ENCODE measurements at regions not wholly inside any gene's neighbourhood (a gene's known extent, or its start where the extent isn't known, plus 50 kb on each side); places are given as distances from the start of the nearest gene placed in this dataset.

DNA sequence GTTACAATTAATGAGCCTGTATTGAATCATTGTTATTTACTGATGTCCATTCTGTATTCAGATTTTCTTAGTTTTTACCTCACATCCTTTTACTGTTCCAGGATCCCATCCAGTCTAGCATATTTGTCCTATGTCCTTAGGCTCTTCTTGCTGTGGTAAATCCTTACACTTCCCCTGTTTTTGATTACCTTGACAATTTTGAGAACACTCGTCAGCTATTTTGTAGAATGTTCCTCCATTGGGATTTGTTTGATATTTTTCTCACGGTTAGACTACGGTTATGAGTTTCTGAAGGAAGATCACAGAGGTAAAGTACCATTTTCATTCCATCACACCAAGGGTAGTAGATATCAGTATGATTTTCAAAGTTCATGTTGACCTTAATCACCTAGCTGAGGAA lies 202.3 kb downstream of the AKAIN1 start:
- Histone ChIP-seq H3K36me3 (ENCODE audit: control insufficient read depth in 1 of 2, insufficient read depth in 2 of 2, low read depth in 1 of 2, low read length in 2 of 2) (no peaks in the 10 kb centered on the region), H3K4ac (ENCODE audit: low read depth in 1 of 2, low read length in 2 of 2) (no peak overlapping the region), H2AFZ (ENCODE audit: low read depth, low read length) (no peak overlapping the region), H3K14ac (ENCODE audit: low read length in 2 of 2) (no peak overlapping the region), H2AK5ac (ENCODE audit: low read length, severe bottlenecking) (no peak overlapping the region), H3K79me1 (replicated peaks; ENCODE audit: low read length, poor library complexity, severe bottlenecking) (no peaks in the 10 kb centered on the region), H3K18ac (ENCODE audit: low read depth in 1 of 2, low read length in 2 of 2) (no peak overlapping the region), H4K91ac (ENCODE audit: low read length) (no peak overlapping the region), H2BK15ac (ENCODE audit: low read depth, poor library complexity, severe bottlenecking) (no peak overlapping the region), H3K9me3 (ENCODE audit: control insufficient read depth, low read length) (peaks cover 28% of the 10 kb centered on the region), H2BK120ac (ENCODE audit: low read depth, low read length) (no peak overlapping the region), H3K9ac (ENCODE audit: low read length) (no peak overlapping the region), H3K4me1 (ENCODE audit: control insufficient read depth, insufficient read depth, low read depth, low read length) (no peaks in the 10 kb centered on the region), H3K27me3 (ENCODE audit: control insufficient read depth in 1 of 2, insufficient read depth in 1 of 2, low read length in 2 of 2) (no peaks in the 10 kb centered on the region), H3K4me3 (ENCODE audit: insufficient read depth in 1 of 2, low read depth in 1 of 2, low read length in 2 of 2) (no peak overlapping the region), H2BK12ac (ENCODE audit: low read length in 2 of 2) (no peak overlapping the region), H2BK5ac (ENCODE audit: low read depth, low read length, poor library complexity, severe bottlenecking) (no peak overlapping the region), H3K4me2 (ENCODE audit: low read length, poor library complexity, severe bottlenecking) (no peak overlapping the region), H3K27ac (ENCODE audit: low read length, poor library complexity, severe bottlenecking) (no peak overlapping the region), H4K8ac (ENCODE audit: low read length) (no peak overlapping the region), H3K23ac (ENCODE audit: low read length in 2 of 2) (no peak overlapping the region)
- whole genome bisulfite sequencing: 89% methylated on average over 3 of the region's 3 CpGs
- no peak for DNase-seq

DNA sequence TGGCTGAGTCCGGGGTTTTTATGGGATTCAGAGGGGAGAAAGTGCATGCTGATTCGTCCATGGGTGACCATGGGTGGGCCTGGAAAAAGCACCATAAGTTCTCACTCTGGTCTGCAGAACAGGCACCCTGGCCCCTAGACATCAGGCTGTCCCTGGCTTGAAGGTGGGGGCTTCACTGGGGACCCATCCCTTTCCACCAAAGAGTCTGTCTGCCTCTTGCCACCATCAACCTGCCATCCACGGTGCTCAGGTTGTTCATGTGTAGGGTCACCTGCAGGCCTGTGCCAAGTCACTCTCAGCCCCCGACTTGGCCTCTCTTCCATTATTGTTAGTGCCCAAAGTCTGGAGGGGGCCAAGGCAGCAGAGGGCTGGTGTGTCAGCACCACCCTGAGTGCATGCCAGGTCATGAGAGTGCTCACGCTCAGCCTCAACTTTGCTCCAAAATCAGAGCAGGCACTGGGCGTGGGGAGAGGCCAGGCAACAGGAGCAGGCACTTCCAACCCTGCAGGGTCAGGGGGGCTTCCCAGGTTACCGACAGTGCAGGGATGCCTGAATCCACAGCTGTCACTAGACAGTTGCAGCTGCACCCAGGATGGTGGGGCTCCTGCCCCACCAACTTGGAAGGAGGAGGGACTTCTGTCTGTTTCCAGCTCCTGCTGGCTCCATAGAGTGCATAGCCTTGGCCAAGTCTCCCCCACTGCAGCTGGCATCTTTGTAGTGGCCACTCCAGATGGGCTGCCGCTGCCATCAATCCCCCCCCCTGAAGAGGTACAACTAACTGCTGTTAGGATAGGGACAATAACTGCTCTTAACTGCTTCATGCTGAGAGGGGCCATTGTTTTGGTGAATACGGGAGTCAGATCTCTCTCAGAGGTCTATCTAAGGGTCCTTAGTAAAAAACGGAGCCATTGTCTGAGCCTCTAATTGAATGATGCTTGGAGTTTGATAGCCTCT lies 209.3 kb downstream of the AKAIN1 start:
- peaks cover 19% of the 10 kb centered on the region for H3K9me3 ChIP-seq (ENCODE audit: control insufficient read depth, low read length)
- H3K23ac ChIP-seq (ENCODE audit: low read length in 2 of 2): no peak overlapping the region
- H2BK15ac ChIP-seq (ENCODE audit: low read depth, poor library complexity, severe bottlenecking): no peak overlapping the region
- no peak overlapping the region for H4K91ac ChIP-seq (ENCODE audit: low read length)
- no peak overlapping the region for H3K4me3 ChIP-seq (ENCODE audit: insufficient read depth in 1 of 2, low read depth in 1 of 2, low read length in 2 of 2)
- H2BK12ac ChIP-seq (ENCODE audit: low read length in 2 of 2): no peak overlapping the region
- no peak overlapping the region for H3K4me2 ChIP-seq (ENCODE audit: low read length, poor library complexity, severe bottlenecking)
- H3K27me3 ChIP-seq (ENCODE audit: control insufficient read depth in 1 of 2, insufficient read depth in 1 of 2, low read length in 2 of 2): no peaks in the 10 kb centered on the region
- H2AFZ ChIP-seq (ENCODE audit: low read depth, low read length): no peak overlapping the region
- WGBS: 66% methylated on average over 9 of the region's 10 CpGs
- no peak overlapping the region for H3K27ac ChIP-seq (ENCODE audit: low read length, poor library complexity, severe bottlenecking)
- no peak overlapping the region for H3K18ac ChIP-seq (ENCODE audit: low read depth in 1 of 2, low read length in 2 of 2)
- no peak overlapping the region for H2BK120ac ChIP-seq (ENCODE audit: low read depth, low read length)
- H3K79me1 ChIP-seq (replicated peaks; ENCODE audit: low read length, poor library complexity, severe bottlenecking): no peaks in the 10 kb centered on the region
- H2BK5ac ChIP-seq (ENCODE audit: low read depth, low read length, poor library complexity, severe bottlenecking): no peak overlapping the region
- H3K36me3 ChIP-seq (ENCODE audit: control insufficient read depth in 1 of 2, insufficient read depth in 2 of 2, low read depth in 1 of 2, low read length in 2 of 2): no peaks in the 10 kb centered on the region
- no peak overlapping the region for H2AK5ac ChIP-seq (ENCODE audit: low read length, severe bottlenecking)
- H3K9ac ChIP-seq (ENCODE audit: low read length): no peak overlapping the region
- H3K4me1 ChIP-seq (ENCODE audit: control insufficient read depth, insufficient read depth, low read depth, low read length): no peaks in the 10 kb centered on the region
- no peak for DNase-seq
- H3K4ac ChIP-seq (ENCODE audit: low read depth in 1 of 2, low read length in 2 of 2): no peak overlapping the region
- H3K14ac ChIP-seq (ENCODE audit: low read length in 2 of 2): no peak overlapping the region
- no peak overlapping the region for H4K8ac ChIP-seq (ENCODE audit: low read length)

DNA sequence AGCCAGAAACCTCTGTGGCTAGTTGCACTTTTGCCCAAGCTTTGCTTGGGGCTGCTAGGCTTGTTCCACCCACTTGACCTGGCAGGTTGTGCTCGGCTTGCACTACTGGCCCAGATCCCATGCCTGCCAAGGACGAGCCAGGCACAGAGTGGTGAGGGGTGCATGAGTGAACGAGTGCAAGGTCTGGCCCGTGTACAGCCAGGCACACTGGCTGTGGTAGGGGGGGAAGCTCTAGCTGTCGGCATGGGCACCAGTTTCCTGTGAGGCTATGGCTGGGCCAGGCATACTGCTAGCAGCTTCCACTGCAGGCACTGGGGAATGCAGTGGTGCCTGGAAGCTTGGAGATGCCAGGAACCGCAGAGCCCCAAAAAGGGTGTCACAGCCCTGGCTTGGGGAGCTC lies 210.4 kb downstream of the AKAIN1 start:
- DNase-seq: no peak
- Histone ChIP-seq H3K4me1 (ENCODE audit: control insufficient read depth, insufficient read depth, low read depth, low read length) (no peaks in the 10 kb centered on the region), H2AK5ac (ENCODE audit: low read length, severe bottlenecking) (no peak overlapping the region), H2BK5ac (ENCODE audit: low read depth, low read length, poor library complexity, severe bottlenecking) (no peak overlapping the region), H3K27ac (ENCODE audit: low read length, poor library complexity, severe bottlenecking) (no peak overlapping the region), H2BK120ac (ENCODE audit: low read depth, low read length) (no peak overlapping the region), H4K8ac (ENCODE audit: low read length) (no peak overlapping the region), H3K36me3 (ENCODE audit: control insufficient read depth in 1 of 2, insufficient read depth in 2 of 2, low read depth in 1 of 2, low read length in 2 of 2) (no peaks in the 10 kb centered on the region), H4K91ac (ENCODE audit: low read length) (no peak overlapping the region), H3K9ac (ENCODE audit: low read length) (no peak overlapping the region), H2BK15ac (ENCODE audit: low read depth, poor library complexity, severe bottlenecking) (no peak overlapping the region), H3K14ac (ENCODE audit: low read length in 2 of 2) (no peak overlapping the region), H3K27me3 (ENCODE audit: control insufficient read depth in 1 of 2, insufficient read depth in 1 of 2, low read length in 2 of 2) (no peaks in the 10 kb centered on the region), H3K4me2 (ENCODE audit: low read length, poor library complexity, severe bottlenecking) (no peak overlapping the region), H3K4ac (ENCODE audit: low read depth in 1 of 2, low read length in 2 of 2) (no peak overlapping the region), H2BK12ac (ENCODE audit: low read length in 2 of 2) (no peak overlapping the region), H3K23ac (ENCODE audit: low read length in 2 of 2) (no peak overlapping the region), H3K79me1 (replicated peaks; ENCODE audit: low read length, poor library complexity, severe bottlenecking) (no peaks in the 10 kb centered on the region), H3K4me3 (ENCODE audit: insufficient read depth in 1 of 2, low read depth in 1 of 2, low read length in 2 of 2) (no peak overlapping the region), H3K18ac (ENCODE audit: low read depth in 1 of 2, low read length in 2 of 2) (no peak overlapping the region), H3K9me3 (ENCODE audit: control insufficient read depth, low read length) (peaks cover 10% of the 10 kb centered on the region), H2AFZ (ENCODE audit: low read depth, low read length) (no peak overlapping the region)
- WGBS: 76% methylated on average over 5 of the region's 6 CpGs

DNA sequence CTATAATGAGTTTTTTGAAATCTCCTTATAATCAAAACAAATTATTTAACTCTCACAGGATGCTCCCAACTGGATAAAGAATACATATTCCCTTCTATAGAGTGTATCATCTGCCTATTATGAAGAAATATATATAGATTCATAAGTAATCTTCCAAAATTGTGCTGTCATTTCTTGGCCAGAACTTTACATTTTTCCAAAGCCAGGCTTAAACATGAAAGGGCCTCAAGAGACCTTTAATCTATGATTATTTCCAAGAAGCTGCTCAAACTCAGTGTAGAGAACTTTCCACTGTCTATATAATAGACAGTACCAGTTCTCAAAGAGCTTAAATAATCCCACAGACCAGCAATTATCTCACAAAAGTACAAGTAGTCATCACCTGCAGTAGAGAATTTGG lies 211.0 kb downstream of the AKAIN1 start:
- Histone ChIP-seq H4K8ac (ENCODE audit: low read length) (no peak overlapping the region), H2AK5ac (ENCODE audit: low read length, severe bottlenecking) (no peak overlapping the region), H2BK5ac (ENCODE audit: low read depth, low read length, poor library complexity, severe bottlenecking) (no peak overlapping the region), H3K36me3 (ENCODE audit: control insufficient read depth in 1 of 2, insufficient read depth in 2 of 2, low read depth in 1 of 2, low read length in 2 of 2) (no peaks in the 10 kb centered on the region), H3K9me3 (ENCODE audit: control insufficient read depth, low read length) (peaks cover 9% of the 10 kb centered on the region), H3K79me1 (replicated peaks; ENCODE audit: low read length, poor library complexity, severe bottlenecking) (no peaks in the 10 kb centered on the region), H2BK120ac (ENCODE audit: low read depth, low read length) (no peak overlapping the region), H3K23ac (ENCODE audit: low read length in 2 of 2) (no peak overlapping the region), H3K4me2 (ENCODE audit: low read length, poor library complexity, severe bottlenecking) (no peak overlapping the region), H3K27me3 (ENCODE audit: control insufficient read depth in 1 of 2, insufficient read depth in 1 of 2, low read length in 2 of 2) (no peaks in the 10 kb centered on the region), H3K9ac (ENCODE audit: low read length) (no peak overlapping the region), H3K14ac (ENCODE audit: low read length in 2 of 2) (no peak overlapping the region), H3K18ac (ENCODE audit: low read depth in 1 of 2, low read length in 2 of 2) (no peak overlapping the region), H3K4me3 (ENCODE audit: insufficient read depth in 1 of 2, low read depth in 1 of 2, low read length in 2 of 2) (no peak overlapping the region), H2AFZ (ENCODE audit: low read depth, low read length) (no peak overlapping the region), H3K4ac (ENCODE audit: low read depth in 1 of 2, low read length in 2 of 2) (no peak overlapping the region), H3K27ac (ENCODE audit: low read length, poor library complexity, severe bottlenecking) (no peak overlapping the region), H4K91ac (ENCODE audit: low read length) (no peak overlapping the region), H2BK15ac (ENCODE audit: low read depth, poor library complexity, severe bottlenecking) (no peak overlapping the region), H2BK12ac (ENCODE audit: low read length in 2 of 2) (no peak overlapping the region), H3K4me1 (ENCODE audit: control insufficient read depth, insufficient read depth, low read depth, low read length) (no peaks in the 10 kb centered on the region)
- no peak for DNase-seq

Measured in mesenchymal stem cell (in vitro differentiated cells and primary cell).